HCT116 (cell line): ENCODE measurements at regions not wholly inside any gene's neighbourhood (a gene's known extent, or its start where the extent isn't known, plus 50 kb on each side); places are given as distances from the start of the nearest gene placed in this dataset.

Experiments used
- ATAC-seq: fragments of 200-7000 bp; cut with Tn5 transposase; 2 replicates; pipeline ENCODE4 v1.9.1; 2020; ENCODE audit warnings: mild to moderate bottlenecking, moderate library complexity
- BruUV-seq: library from RNA; stranded (reverse); fragments of 400-500 nt; replicated peaks from 2 replicates; lab custom pipeline; 2021; lab: Mats Ljungman, UMichigan
- CTCF ChIA-PET: fragments of 300-600 bp; sonication (Branson Sonifier 250); formaldehyde crosslinking; loops from one replicate; lab custom pipeline; 2021; ENCODE audit warnings: antibody characterized with exemption; lab: Charles Lee
- POLR2A ChIA-PET: fragments of 300-600, 350-600 bp; sonication (Branson Sonifier 250); formaldehyde crosslinking; loops from one replicate; lab custom pipeline; 2021; ENCODE audit warnings: antibody characterized with exemption; lab: Charles Lee
- RAD21 ChIA-PET, 2 experiments: fragments of 300-600 bp; sonication (Branson Sonifier 250); formaldehyde crosslinking; loops; one replicate each; lab custom pipeline; 2023; ENCODE audit warnings: low total read pairs in 2 of 2; ENCODE audit not compliant: uncharacterized antibody in 2 of 2, unreplicated experiment in 2 of 2, low non-redundant PET in 1 of 2; lab: Charles Lee
- DNase-seq: peaks from one replicate; pipeline ENCODE4 v3.0.0-alpha.2; 2010; ENCODE audit warnings: low read depth, low spot score
- H2AFZ ChIP-seq: fragments of 200-600 bp; shearing (Covaris generic), sonication (generic); 2 replicates; pipeline ENCODE4 v1.6.1; 2017; ENCODE audit warnings: low read depth, mixed run types, mixed read lengths, antibody characterized with exemption, low read length; ENCODE audit not compliant: poor library complexity, severe bottlenecking
- H3K27ac ChIP-seq: 2 replicates; pipeline ENCODE4 v1.5.1; 2012; ENCODE audit warnings: low read depth, low read length
- H3K27me3 ChIP-seq: fragments of 200-600 bp; sonication (generic); 2 replicates; pipeline ENCODE4 v1.6.1; 2016; ENCODE audit warnings: mixed run types, low read length, mixed read lengths; ENCODE audit not compliant: insufficient read depth
- H3K36me3 ChIP-seq, 2 experiments: fragments of 200-500 bp in 1 of 2; fragments of 200-600 bp in 1 of 2; sonication (Bioruptor generic) in 1 of 2; sonication (generic) in 1 of 2; 2 replicates each; pipeline versions ENCODE4 v1.5.1 to v1.6.1; 2014 to 2016; ENCODE audit warnings: low read length in 2 of 2, inconsistent platforms in 1 of 2, mixed read lengths in 1 of 2, mixed run types in 1 of 2; ENCODE audit not compliant: insufficient read depth in 2 of 2, control insufficient read depth in 1 of 2
- H3K4me1 ChIP-seq, 2 experiments: fragments of 200-600 bp in 1 of 2; sonication (generic) in 1 of 2; 2 replicates each; pipeline versions ENCODE4 v1.5.1 to v1.6.1; 2012 to 2017; ENCODE audit warnings: low read length in 2 of 2, inconsistent platforms in 1 of 2, mild to moderate bottlenecking in 1 of 2, mixed read lengths in 1 of 2, mixed run types in 1 of 2, moderate library complexity in 1 of 2; ENCODE audit not compliant: insufficient read depth in 2 of 2, control insufficient read depth in 1 of 2
- H3K4me2 ChIP-seq: fragments of 200-600 bp; sonication (generic); 2 replicates; pipeline ENCODE4 v1.6.1; 2017; ENCODE audit warnings: mixed run types, low read length, mixed read lengths
- H3K4me3 ChIP-seq, 2 experiments: fragments of 200-600 bp in 1 of 2; sonication (generic) in 1 of 2; replicated peaks in 1 of 2; 2 replicates each; pipeline ENCODE4 v1.5.1; 2011 to 2016; ENCODE audit warnings: low read length in 2 of 2, control low read depth in 1 of 2, low read depth in 1 of 2, mild to moderate bottlenecking in 1 of 2, mixed read lengths in 1 of 2, mixed run types in 1 of 2
- H3K79me2 ChIP-seq: fragments of 200-600 bp; sonication (generic); 2 replicates; pipeline ENCODE4 v1.6.1; 2017; ENCODE audit warnings: mild to moderate bottlenecking, mixed run types, low read length, moderate library complexity, mixed read lengths; ENCODE audit not compliant: insufficient read depth
- H3K9ac ChIP-seq: fragments of 200-600 bp; sonication (generic); 2 replicates; pipeline ENCODE4 v1.6.1; 2016; ENCODE audit warnings: low read length, mixed read lengths
- H3K9me2 ChIP-seq: fragments of 200-600 bp; sonication (generic), shearing (Covaris generic); 2 replicates; pipeline ENCODE4 v1.6.1; 2017; ENCODE audit warnings: mixed run types, mild to moderate bottlenecking, moderate library complexity; ENCODE audit not compliant: insufficient read depth
- H3K9me3 ChIP-seq, 2 experiments: fragments of 200-500 bp in 1 of 2; fragments of 200-600 bp in 1 of 2; sonication (Bioruptor generic) in 1 of 2; sonication (generic) in 1 of 2; 2 replicates each; pipeline ENCODE4 v1.6.1; 2014 to 2017; ENCODE audit warnings: low read length in 2 of 2, mixed read lengths in 2 of 2, inconsistent platforms in 1 of 2, low read depth in 1 of 2, mild to moderate bottlenecking in 1 of 2, mixed run types in 1 of 2, moderate library complexity in 1 of 2; ENCODE audit not compliant: control insufficient read depth in 1 of 2, insufficient read depth in 1 of 2
- H4K20me1 ChIP-seq: fragments of 200-600 bp; sonication (generic), shearing (Covaris generic); 2 replicates; pipeline ENCODE4 v1.6.1; 2017; ENCODE audit warnings: mixed run types, mild to moderate bottlenecking, moderate library complexity; ENCODE audit not compliant: insufficient read depth
- EZH2 ChIP-seq: fragments of 200-600 bp; sonication (generic); IDR thresholded peaks from 2 replicates; pipeline ENCODE4 v1.6.1; 2017; ENCODE audit warnings: antibody characterized with exemption, mixed run types
- FOSL1 ChIP-seq: IDR thresholded peaks from 2 replicates; pipeline ENCODE4 v1.6.1; 2012; ENCODE audit warnings: low read depth
- POLR2A ChIP-seq: IDR thresholded peaks from 2 replicates; pipeline ENCODE4 v1.7.0; 2011; ENCODE audit warnings: borderline replicate concordance; ENCODE audit not compliant: insufficient read depth, insufficient read length; ENCODE audit errors: extremely low read depth
- POLR2AphosphoS5 ChIP-seq: IDR thresholded peaks from 2 replicates; pipeline ENCODE4 v1.6.1; 2011; ENCODE audit warnings: mild to moderate bottlenecking, low read depth, low read length, moderate library complexity
- RAD21 ChIP-seq: IDR thresholded peaks from 2 replicates; pipeline ENCODE4 v1.6.1; 2012; ENCODE audit warnings: low read depth, mild to moderate bottlenecking
- SRF ChIP-seq: IDR thresholded peaks from 2 replicates; pipeline ENCODE4 v1.6.1; 2012; ENCODE audit warnings: low read depth
- YY1 ChIP-seq: IDR thresholded peaks from 2 replicates; pipeline ENCODE4 v1.6.1; 2011; ENCODE audit warnings: low read length, low read depth, moderate library complexity, mild to moderate bottlenecking; ENCODE audit not compliant: insufficient replicate concordance; ENCODE audit errors: extremely low read depth
- intact Hi-C: fragments of 100-400 bp; cut with micrococcal nuclease; formaldehyde crosslinking; loops from 2 replicates; pipeline ENCODE4 v1.10.0; 2022
- TF ChIP-seq, protein P1 (sequence below): IDR thresholded peaks from 2 replicates; pipeline ENCODE4 v1.6.1; 2011; ENCODE audit warnings: mild to moderate bottlenecking, low read length, moderate library complexity; ENCODE audit not compliant: insufficient replicate concordance; ENCODE audit errors: extremely low read depth
- TF ChIP-seq, protein P2 (sequence below): IDR thresholded peaks from 2 replicates; pipeline ENCODE4 v1.6.1; 2012
- TF ChIP-seq, protein P3 (sequence below): IDR thresholded peaks from 2 replicates; pipeline ENCODE4 v1.6.1; 2012
- TF ChIP-seq, protein P4 (sequence below): IDR thresholded peaks from 2 replicates; pipeline ENCODE4 v1.6.1; 2012; ENCODE audit warnings: low read depth

DNA sequence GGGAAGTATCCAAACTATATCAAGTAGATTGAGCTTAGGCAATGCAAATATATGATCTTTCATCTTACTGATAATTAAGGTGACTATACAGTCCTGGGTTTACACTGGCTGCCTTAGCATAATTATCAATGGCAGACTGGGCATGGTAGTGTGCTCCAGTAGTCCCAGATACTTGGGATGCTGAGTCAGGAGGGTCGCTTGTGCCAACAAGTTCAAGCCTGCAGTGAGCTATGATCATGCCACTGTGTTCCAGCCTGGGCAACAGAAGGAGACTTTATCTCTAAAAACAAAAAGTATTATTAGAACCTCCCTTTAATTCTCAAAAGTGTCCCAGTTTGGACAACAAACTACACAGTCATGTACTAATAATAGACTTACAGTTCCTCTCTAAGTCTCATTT is 99.4 kb upstream of the RASGEF1B start (continued):
- TF ChIP-seq YY1 (no peak), FOSL1 (no peak)
- TF ChIP-seq, protein P1, sequence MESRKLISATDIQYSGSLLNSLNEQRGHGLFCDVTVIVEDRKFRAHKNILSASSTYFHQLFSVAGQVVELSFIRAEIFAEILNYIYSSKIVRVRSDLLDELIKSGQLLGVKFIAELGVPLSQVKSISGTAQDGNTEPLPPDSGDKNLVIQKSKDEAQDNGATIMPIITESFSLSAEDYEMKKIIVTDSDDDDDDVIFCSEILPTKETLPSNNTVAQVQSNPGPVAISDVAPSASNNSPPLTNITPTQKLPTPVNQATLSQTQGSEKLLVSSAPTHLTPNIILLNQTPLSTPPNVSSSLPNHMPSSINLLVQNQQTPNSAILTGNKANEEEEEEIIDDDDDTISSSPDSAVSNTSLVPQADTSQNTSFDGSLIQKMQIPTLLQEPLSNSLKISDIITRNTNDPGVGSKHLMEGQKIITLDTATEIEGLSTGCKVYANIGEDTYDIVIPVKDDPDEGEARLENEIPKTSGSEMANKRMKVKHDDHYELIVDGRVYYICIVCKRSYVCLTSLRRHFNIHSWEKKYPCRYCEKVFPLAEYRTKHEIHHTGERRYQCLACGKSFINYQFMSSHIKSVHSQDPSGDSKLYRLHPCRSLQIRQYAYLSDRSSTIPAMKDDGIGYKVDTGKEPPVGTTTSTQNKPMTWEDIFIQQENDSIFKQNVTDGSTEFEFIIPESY = no peak
- TF ChIP-seq, protein P2, sequence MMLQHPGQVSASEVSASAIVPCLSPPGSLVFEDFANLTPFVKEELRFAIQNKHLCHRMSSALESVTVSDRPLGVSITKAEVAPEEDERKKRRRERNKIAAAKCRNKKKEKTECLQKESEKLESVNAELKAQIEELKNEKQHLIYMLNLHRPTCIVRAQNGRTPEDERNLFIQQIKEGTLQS = no peak

DNA sequence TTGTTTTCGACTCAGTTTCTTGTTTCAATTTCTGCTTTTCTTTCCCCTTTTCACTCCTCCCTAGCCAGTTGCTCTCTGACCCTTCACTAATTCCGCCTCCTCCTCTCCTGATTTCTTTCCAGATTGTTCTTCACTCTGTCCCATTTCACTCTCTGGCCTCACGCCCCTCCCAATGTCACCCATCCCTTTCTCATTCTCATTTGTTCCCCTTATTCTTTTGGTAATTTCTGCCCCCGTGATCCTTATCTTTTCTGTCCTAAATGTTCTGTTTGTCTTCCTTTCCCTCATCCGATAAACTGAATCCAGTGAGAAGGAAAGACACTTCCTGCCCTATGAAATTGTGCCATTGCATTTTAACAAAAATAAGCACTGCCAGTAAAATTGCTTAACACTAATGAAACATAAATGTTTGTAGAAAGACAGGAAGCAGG is 94.5 kb upstream of the RASGEF1B start:
- CTCF ChIA-PET = no interaction called here
- POLR2A ChIA-PET = no interaction called here

More for the DNA sequence above, 94.5 kb upstream of the RASGEF1B start:
- Histone ChIP-seq H3K9me2 (no peaks in the 10 kb centered on the region), H3K9me3 (no peaks in the 10 kb centered on the region), H3K27ac (no peak overlapping the region), H4K20me1 (no peaks in the 10 kb centered on the region), H3K4me3 (no peak overlapping the region), H2AFZ (no peak overlapping the region), H3K36me3 (no peaks in the 10 kb centered on the region), H3K9ac (no peak overlapping the region), H3K4me1 (no peaks in the 10 kb centered on the region), H3K79me2 (no peaks in the 10 kb centered on the region), H3K27me3 (peaks cover 3% of the 10 kb centered on the region; the same call in 1 of the 2 replicates), H3K4me2 (no peak overlapping the region)
- ATAC-seq (no peak), DNase-seq (no peak)
- TF ChIP-seq POLR2A (no peak), SRF (no peak), RAD21 (no peak), FOSL1 (no peak), POLR2AphosphoS5 (no peak), EZH2 (no peak)
- TF ChIP-seq, protein P3, sequence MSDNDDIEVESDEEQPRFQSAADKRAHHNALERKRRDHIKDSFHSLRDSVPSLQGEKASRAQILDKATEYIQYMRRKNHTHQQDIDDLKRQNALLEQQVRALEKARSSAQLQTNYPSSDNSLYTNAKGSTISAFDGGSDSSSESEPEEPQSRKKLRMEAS = no peak
- TF ChIP-seq, protein P2 = no peak
- TF ChIP-seq, protein P4, sequence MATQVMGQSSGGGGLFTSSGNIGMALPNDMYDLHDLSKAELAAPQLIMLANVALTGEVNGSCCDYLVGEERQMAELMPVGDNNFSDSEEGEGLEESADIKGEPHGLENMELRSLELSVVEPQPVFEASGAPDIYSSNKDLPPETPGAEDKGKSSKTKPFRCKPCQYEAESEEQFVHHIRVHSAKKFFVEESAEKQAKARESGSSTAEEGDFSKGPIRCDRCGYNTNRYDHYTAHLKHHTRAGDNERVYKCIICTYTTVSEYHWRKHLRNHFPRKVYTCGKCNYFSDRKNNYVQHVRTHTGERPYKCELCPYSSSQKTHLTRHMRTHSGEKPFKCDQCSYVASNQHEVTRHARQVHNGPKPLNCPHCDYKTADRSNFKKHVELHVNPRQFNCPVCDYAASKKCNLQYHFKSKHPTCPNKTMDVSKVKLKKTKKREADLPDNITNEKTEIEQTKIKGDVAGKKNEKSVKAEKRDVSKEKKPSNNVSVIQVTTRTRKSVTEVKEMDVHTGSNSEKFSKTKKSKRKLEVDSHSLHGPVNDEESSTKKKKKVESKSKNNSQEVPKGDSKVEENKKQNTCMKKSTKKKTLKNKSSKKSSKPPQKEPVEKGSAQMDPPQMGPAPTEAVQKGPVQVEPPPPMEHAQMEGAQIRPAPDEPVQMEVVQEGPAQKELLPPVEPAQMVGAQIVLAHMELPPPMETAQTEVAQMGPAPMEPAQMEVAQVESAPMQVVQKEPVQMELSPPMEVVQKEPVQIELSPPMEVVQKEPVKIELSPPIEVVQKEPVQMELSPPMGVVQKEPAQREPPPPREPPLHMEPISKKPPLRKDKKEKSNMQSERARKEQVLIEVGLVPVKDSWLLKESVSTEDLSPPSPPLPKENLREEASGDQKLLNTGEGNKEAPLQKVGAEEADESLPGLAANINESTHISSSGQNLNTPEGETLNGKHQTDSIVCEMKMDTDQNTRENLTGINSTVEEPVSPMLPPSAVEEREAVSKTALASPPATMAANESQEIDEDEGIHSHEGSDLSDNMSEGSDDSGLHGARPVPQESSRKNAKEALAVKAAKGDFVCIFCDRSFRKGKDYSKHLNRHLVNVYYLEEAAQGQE = no peak
- intact Hi-C loops = no loop called here
- no TSS peak for BruUV-seq
- RAD21 ChIA-PET = no interaction called here
